ACHN (cell line): ENCODE measurements at regions not wholly inside any gene's neighbourhood (a gene's known extent, or its start where the extent isn't known, plus 50 kb on each side); places are given as distances from the start of the nearest gene placed in this dataset.
"Not testable (repeated sequence)": the region's sequence is repeated elsewhere in the genome, so short reads cannot be mapped to it uniquely, and the experiment has no call there.

Experiments
- DNase-seq: peaks from one replicate; pipeline ENCODE4 v3.0.0-alpha.2; 2015
- in situ Hi-C: cut with HindIII; loops from 2 replicates; pipeline ENCODE4 v1.10.0; 2017; ENCODE audit warnings: low sequenced_read_pairs, low pct_ligation_motif_present, low pct_unique_long_range_greater_than_20kb

GRCh38 chr4:57374866-57375595 lies 264.8 kb upstream of the IGFBP7 start:
- no peak for DNase-seq
- in situ Hi-C loops: no loop called here

DNA sequence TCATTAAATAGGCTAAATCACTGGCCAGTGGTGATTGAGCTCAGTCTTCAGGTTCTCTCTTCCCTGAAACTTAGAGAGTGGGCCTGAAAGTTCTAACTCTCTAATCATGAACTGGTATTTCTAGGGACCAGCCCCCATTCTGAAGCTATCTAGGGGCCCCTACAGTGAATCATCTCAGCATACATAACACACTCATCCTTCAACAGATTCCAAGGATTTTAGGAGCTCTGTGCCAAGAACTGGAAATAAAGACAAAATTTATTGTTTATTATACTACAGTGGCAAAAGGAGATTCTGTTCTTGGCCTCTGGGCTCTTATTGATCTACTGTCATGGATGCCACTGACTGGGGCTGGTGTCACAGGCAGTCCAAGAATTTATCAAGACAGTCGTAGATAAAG lies 263.8 kb upstream of the IGFBP7 start:
- in situ Hi-C loops: no loop called here

DNA sequence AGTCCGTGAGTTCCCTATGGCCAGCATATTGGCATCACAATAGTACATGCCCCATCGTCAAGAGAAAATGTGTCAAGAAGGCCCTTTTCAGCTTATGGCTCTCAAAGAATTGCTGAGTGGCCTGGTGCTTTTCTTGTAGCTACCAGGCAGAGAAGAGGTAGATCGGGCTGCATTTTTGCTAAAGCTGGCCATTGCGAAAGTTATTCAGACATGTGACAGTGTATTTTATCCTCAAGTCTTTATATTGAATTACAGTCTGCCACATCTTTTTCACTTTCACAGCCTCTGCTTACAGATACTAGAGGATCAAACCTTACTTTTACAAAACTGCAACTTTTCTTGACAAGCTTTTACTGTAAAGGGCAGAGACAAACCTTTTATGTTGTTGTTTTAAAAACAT lies 261.5 kb upstream of the IGFBP7 start:
- DNase-seq: no peak
- in situ Hi-C loops: no loop called here

More for the DNA sequence above, 263.8 kb upstream of the IGFBP7 start:
- no peak for DNase-seq

DNA sequence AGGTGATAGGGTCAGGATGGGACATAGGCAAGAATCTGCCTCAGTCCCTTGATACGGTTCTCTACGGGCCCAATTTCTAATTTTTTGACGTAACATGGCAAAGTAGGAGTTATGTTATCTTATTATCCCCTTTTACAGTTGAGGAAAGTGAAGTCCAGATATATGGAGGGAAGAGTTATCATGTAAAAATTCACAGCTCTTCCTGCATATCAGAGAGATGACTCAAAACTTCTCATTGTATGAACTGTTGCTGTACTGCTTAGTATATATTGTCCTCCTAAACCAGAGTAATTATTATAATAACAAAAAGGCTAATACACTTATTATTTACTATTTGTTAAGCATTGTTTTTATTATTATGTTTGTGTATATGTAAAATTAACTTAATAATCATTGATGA lies 260.5 kb upstream of the IGFBP7 start:
- no peak for DNase-seq
- in situ Hi-C loops: no loop called here

DNA sequence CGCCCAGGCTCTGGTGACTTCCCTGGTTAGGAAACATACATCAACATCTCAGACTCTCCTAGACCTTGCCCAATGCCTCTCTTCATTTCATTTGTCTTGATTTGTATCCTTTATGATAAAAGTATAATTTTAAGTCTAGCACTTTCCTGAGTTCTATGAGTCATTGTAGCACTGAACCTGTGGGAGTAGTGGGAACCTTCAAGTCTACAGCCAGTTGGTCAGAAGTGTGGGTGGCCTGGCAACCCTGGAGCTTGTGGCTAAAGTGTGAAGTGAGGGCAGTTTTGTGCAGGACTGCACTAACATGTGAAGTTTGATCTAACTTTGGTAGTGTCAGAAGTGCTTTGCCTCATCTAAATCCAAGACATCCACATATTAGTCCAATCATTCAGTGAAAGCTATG lies 259.3 kb upstream of the IGFBP7 start:
- in situ Hi-C loops: no loop called here
- DNase-seq: no peak

DNA sequence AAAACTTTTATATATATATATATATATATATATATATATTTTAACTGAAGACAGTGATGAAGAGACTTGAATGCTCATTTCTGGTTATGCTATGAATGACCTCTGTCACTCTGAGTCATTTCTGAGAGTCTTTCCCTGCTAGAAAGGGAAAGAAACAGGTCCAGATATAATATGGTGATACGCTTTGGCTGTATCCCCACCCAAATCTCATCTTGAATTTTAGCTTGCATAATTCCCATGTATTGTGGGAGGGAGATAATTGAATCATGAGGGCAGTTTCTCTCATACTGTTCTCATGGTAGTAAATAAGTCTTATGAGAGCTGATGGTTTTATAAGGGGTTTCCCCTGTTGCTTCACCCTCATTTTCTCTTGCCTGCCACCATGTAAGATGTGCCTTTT lies 254.1 kb upstream of the IGFBP7 start:
- no peak for DNase-seq
- in situ Hi-C loops: no loop called here

DNA sequence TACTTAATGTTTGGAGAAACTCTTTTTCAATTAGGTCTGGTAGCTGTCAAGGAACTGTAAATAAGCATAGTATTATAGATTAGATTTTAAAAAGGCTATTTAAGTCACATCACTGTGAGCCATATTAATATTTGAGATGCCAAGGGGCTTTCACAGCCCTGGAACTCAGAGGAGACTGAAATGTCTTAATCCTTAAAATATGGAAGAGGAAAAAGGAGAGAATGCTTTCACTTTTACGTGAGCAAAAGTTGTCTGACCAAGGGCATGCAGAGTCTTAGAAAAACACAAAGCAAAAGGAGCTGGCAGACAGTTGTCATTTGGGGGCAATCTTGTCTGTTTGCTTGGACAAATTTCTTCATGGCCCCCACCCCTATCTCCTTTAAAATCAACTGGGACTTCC lies 253.2 kb upstream of the IGFBP7 start:
- DNase-seq: no peak
- in situ Hi-C loops: no loop called here

GRCh38 chr4:57360681-57361080 lies 250.5 kb upstream of the IGFBP7 start:
- DNase-seq: no peak
- in situ Hi-C loops: no loop called here

DNA sequence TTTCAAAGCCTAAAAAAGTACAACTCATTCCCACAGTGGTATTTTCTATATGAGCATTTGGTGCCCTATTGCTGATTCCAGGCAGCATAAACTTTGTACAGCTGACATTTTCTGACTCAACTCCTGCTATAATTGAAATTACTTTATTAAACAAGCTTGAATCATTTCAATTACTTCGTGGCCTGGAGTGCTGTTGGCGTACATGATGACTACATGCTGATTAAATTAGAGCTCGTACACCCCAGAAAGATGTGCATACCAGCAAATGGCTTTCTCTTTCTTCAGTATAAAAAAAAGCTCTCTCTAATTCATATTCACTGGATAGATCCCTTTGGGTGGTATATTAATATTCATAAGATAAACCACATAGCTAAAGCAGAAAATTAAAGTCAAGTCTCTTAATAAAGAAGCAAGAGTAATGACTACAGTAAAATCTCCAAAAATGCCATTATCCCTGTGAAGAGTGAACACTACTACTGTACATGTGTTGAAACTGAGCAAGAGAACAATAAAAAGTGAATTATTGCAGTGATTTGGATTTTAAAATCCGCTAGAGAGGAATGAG lies 245.0 kb upstream of the IGFBP7 start:
- no peak for DNase-seq
- in situ Hi-C loops: no loop called here

DNA sequence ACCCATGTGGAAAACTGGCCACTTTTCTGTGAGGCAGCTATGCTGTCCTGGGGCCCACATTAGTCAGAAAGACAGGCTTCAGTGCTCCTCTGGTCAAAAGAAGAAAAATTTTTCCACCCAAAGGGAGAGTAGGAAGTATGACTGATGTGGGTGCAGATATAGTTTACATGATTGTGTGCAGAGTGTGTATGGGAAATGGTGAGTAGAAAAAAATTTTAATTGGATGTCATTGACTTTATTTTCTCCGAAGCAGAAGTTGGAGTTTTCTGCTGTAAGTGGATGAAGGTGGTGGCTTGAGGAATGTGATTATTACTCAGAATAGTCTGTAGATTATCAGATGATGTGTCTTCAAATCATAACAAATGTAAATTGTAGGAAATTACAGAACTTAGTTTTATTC lies 241.5 kb upstream of the IGFBP7 start:
- no peak for DNase-seq
- in situ Hi-C loops: no loop called here

DNA sequence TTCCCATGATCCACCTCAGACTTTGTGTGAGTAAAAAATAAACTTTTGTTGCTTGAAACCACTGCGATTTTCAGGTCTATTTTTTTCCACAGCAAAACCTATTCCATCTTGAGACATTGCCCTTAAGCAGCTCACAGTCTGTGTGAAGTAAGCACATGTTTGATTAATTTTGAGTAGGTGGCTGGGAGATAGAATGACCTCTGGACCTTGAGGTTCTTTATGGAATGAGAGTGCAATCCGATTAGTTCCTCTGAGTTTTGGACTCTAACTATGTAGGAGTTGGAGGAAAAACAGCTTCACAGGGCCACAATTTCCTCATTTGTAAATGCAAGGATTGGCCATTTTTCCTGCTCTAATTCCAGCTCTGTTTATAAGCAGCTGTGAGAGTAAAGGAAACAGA lies 234.1 kb upstream of the IGFBP7 start:
- DNase-seq: no peak
- in situ Hi-C loops: no loop called here

DNA sequence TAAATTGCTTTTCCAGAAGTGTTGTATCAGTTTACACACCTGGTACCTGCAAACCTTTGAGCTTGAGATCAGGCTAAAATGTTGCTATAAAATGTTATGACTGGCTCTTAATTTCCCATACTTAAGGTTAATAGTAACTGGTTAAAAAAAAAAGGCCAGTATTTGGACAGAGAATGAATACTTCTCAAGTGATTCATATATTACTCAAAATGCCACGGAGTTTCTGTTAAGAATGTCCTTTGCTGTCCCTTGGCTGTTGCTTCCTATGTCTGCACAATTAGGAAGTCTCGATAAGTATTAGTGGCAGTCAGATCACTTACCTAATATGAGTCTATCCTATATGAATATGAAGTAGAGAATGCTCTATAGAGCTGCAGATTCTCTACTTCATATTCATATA lies 232.2 kb upstream of the IGFBP7 start:
- DNase-seq: peak; percentile 6
- in situ Hi-C loops: no loop called here

- DNase-seq, in situ Hi-C loops: not testable (repeated sequence)
Observed at GRCh38 chr4:57338861-57339260, 228.7 kb upstream of the IGFBP7 start.

- in situ Hi-C loops: no loop called here
- DNase-seq: no peak
Observed at GRCh38 chr4:57333684-57334083, 223.5 kb upstream of the IGFBP7 start.

- DNase-seq: no peak
- in situ Hi-C loops: no loop called here
Observed at GRCh38 chr4:57331959-57332358, 221.8 kb upstream of the IGFBP7 start.

- DNase-seq: no peak
- in situ Hi-C loops: no loop called here
Observed at GRCh38 chr4:57329279-57329678, 219.1 kb upstream of the IGFBP7 start.

- DNase-seq: no peak
- in situ Hi-C loops: no loop called here
Observed at GRCh38 chr4:57324673-57325307, 214.6 kb upstream of the IGFBP7 start.

DNA sequence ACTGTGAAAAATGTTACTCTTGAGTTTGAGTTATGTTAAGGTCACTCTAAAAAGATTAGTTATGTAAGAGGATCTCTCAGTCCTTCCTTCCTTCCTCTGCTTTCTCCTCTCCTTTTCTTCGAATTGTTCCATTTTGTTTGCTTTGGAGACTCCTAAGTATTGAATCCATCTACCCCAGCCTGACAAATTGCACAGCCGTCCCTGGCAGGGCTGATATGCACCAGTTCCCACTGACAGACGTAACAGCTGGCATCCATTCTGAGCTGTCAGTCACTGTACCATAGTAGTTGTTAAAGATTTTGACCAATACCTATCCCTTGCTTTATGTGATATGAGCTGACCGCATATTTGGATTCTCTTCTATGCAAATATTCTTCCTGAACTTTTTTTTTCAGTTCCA lies 210.7 kb upstream of the IGFBP7 start:
- DNase-seq: no peak
- in situ Hi-C loops: no loop called here

- no peak for DNase-seq
- in situ Hi-C loops: no loop called here
Observed at GRCh38 chr4:57320217-57320616, 210.0 kb upstream of the IGFBP7 start.

DNA sequence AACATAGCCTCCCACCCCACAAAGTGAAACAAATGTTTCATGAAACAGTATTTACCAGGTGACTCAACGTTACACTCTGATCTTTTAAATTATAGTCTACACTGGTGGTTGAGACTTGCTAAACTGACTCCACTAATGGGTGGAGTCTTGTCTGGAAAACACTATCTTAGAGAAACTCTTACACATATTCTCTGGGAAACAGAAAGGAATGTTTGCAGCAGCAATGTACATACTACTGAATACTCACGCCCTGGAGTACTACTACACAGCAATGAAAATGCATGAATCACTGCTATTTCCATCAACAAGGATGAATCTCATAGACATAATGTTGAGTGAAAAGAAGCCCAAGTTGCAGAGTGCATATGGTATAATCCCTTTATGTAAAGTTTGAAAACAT lies 208.5 kb upstream of the IGFBP7 start:
- DNase-seq: no peak
- in situ Hi-C loops: no loop called here
